ENCODE measurements at regions not wholly inside any gene's neighbourhood (a gene's known extent, or its start where the extent isn't known, plus 50 kb on each side); places are given as distances from the start of the nearest gene placed in this dataset.

- TF ChIP-seq CTCF (IDR thresholded peaks at IDR 0.05) (no peak), POLR2A (IDR thresholded peaks at IDR 0.05) (no peak)
Observed at GRCh38 chr10:44477046-44477425, 92.1 kb upstream of the CXCL12 start.

Data from thyroid gland (tissue), 4 donors.